ENCODE measurements at regions not wholly inside any gene's neighbourhood (a gene's known extent, or its start where the extent isn't known, plus 50 kb on each side); places are given as distances from the start of the nearest gene placed in this dataset.

- no peak for DNase-seq
Observed at GRCh38 chr9:95755421-95755730, 120.1 kb upstream of the ERCC6L2 start.

DNA sequence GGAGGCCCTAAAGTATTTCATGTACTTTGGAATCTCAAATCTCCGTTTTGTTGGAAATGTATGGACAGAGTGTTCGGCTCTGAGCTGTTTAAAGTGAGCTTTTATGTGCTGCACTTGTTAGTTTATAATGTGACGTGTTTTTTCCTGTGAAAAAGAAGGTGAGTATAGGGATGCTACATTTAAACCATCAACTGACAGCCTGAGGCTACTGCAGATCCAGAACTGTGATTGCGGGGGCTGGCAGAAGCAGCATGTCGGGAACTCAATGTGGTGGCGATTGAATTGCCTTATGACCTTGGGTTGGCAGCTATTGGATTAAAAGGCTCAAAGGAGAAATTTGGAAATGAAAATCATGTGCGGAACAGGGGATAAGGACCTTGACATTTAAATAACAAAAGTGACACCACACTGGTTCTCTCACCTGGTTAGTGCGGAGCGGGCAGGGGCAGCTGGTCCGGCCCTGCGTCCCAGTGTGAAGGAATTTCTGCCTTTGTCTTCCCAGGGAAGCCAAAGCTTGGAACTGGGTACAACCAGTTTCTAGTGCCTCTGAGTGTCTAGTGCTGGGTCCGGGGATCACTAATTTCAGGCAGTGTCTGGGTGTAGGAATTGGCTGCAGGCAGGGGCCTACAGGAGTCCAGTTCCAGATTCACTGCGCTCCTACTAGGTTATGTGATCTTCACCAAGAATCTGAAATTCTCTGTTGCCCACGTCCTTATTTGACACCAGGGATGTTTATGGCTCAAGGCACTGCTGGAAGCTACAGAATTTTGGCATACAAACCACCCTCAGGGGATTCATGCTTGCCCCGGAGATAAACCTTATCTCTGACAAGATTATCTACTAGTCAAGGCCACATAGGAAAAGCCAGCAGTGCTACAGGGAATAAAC, 120.7 kb upstream of the ERCC6L2 start:
- no peak for DNase-seq

DNA sequence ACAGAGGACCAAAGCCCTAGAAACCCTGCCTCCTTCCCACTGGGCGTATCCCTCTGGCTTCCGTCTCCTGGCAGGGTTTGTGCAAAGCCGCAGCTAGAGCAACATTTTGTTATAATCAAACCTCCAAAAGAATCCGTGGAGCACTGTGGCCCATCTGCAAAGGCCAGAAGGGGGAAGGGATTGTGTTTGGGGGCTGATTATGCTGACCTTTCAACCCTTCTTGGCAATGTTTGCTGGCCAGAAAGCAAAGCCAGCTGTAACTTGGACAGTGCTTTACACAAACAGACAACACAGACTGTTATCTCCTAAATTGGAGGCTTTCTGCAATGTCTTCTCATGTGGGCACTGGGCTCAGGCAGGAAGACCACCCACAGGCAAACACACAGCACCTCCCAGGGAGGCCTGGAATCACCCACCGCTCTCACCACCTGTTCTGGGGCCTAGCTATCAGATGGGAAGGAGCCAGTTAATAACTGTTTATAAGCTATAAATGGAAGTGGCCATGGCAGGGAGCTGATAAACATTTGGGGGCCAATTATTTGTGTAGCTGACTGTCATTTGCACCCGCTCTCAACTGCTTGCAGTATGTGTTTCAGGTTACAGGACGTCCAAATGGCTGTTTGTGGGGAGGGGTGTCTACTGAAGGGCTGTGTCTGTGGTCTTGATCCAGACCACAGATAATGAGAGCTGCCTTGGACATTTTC, 121.6 kb upstream of the ERCC6L2 start:
- DNase-seq = peak; percentile 93

GRCh38 chr9:95752129-95752731, 123.3 kb upstream of the ERCC6L2 start:
- no peak for DNase-seq

GRCh38 chr9:95751520-95751790, 124.0 kb upstream of the ERCC6L2 start:
- DNase-seq = no peak

DNA sequence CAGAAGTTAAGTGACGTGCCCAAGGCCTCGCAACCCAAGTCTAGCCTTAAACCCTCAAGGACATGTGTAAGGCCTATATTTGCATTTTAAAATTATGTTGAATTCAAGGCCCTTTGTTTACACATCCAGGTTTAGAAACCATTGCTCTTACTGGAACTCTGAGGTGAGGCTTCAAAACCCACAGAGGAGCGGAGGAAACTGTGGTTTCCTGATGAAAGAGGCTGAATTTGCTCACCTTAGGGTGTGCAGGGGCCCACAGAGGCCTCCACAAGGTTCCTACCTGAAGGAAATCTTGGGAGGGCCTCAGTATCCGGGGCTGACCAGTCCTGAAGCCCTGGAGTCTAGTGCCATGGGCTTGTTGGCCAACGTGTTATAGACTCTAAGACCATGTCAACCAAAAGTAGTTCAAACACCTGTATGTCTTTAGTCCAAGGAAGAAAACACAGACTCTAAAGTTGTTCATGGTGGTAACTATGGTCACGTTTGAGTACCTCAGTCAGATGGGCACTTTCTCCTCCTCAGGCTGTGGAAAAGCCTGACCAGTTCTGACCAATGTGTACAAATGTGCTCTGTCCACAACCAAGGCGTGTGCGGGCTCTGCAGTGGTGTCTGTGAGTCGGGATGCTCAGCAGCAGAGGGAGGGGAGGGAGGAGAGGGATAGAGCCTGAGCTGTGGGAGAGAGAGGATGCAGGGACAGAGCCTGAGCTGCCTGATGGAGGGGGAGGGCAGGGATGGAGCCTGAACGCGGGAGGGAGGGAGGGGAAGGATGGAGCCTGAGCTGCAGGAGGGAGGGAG, 124.6 kb upstream of the ERCC6L2 start:
- DNase-seq = no peak

DNA sequence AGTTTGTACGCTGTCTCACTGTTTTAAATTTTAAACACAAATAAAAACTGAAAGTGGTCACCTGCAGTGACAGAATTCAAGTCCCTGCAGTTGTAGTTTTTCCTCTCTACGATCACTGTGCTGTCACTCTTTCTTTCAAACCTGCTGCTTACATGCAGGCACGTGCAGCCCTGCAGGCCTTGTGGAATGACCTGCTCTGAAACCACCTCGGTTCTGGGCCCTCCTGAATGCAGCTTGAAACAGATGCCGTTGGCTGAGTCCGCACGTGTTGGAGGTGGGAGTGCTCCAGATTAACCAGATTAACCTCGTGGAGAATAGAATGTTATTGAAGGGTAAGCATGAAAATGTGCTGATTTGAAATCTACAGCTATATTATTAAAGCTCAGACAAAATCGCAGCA, 126.0 kb upstream of the ERCC6L2 start:
- DNase-seq = no peak

DNA sequence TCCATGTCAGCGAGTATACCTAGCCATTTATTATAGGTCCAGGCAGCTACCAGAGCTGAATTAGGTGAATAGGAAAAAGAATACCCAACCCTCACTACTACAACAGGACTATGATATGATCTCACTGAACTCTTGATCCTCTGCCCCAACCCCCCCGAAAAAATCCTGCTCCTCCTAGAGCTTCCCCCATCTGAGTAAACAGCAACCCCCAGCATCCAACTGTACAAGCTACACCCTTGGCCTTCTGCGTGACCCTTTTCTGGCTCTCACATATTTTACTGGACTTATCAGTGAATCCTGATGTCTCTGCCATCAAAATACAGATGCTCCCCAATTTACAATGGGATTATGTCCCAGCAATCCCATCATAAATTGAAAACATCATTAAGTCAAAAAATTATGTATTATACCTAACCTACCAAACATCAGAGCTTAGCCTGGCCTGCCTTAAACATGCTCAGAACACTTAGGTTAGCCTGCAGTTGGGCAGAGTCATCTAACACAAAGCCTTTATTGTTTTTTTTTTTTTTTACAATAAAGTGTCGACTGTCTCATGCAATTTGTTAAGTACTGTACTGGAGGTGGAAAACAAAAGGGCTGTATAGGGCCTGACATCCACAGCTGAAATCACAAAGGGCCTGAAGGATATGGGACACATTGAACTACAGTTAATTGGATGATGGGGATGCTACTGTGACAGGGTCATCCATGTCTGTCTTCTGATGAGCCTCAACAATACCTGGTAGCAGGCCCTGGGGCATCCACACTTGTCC, 128.9 kb upstream of the ERCC6L2 start:
- no peak for DNase-seq

DNA sequence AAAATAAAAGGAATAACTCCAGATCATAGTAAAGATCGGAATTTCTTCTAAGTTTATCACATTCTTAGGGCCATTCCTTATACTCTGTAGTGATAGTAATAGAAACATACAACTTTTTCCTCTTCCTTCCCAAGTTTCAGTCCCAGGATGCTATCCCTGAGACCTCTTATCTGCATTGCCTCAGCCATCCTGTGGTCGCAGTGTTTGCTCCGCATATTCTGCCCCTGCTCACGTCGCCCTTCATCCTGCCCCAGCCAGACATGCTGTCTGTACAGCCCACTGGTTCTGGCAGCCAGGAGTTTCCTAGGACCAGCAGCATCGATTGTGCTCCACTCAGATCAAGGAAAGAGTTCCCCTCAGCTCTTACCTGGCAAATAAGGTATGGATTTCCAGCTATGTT, 132.7 kb upstream of the ERCC6L2 start:
- DNase-seq = no peak

GRCh38 chr9:95741631-95742030, 133.9 kb upstream of the ERCC6L2 start:
- no peak for DNase-seq

DNA sequence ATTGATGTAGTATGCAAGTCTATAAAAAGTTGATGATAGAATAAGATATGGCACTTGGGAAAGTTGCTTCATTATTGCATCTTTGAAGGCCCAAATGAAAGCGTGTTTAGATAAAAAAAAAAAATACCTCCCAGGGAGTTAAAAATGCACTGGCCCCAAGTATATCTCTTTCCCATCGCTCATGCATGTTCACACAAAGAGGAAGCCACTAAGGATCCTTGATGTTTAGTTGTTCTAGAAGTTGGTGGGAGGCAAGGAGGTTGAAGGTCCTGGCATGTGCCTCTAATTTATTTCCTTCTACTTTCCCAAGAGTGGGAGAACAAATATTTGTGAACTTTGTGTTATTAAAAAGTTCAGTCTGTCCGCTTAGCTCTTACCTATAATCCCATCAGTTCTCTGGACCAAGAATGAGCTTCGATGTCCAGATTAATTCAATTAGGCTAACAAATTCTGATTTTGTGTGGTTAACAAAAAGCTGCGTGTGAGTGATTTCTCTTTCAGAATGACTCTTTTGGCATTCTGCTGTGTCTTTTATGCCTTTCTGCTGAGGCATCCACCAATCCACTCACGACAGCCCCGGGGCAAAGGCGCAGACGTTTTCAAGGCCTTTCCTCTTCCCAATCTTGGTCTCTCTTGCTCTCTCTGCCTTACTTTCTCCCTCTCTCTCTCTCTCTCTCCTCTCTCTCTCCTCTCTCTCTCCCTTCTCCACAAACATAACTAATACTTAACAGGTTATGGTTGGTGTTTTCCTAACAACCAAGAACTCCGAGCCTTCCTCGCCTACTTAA, 135.1 kb upstream of the ERCC6L2 start:
- DNase-seq = no peak

GRCh38 chr9:95738438-95738837, 137.1 kb upstream of the ERCC6L2 start:
- no peak for DNase-seq

GRCh38 chr9:95736891-95737522, 138.5 kb upstream of the ERCC6L2 start:
- peak; percentile 32 for DNase-seq

GRCh38 chr9:95736370-95736769, 139.1 kb upstream of the ERCC6L2 start:
- peak; percentile 5 for DNase-seq

GRCh38 chr9:95735701-95736100, 139.8 kb upstream of the ERCC6L2 start:
- no peak for DNase-seq

DNA sequence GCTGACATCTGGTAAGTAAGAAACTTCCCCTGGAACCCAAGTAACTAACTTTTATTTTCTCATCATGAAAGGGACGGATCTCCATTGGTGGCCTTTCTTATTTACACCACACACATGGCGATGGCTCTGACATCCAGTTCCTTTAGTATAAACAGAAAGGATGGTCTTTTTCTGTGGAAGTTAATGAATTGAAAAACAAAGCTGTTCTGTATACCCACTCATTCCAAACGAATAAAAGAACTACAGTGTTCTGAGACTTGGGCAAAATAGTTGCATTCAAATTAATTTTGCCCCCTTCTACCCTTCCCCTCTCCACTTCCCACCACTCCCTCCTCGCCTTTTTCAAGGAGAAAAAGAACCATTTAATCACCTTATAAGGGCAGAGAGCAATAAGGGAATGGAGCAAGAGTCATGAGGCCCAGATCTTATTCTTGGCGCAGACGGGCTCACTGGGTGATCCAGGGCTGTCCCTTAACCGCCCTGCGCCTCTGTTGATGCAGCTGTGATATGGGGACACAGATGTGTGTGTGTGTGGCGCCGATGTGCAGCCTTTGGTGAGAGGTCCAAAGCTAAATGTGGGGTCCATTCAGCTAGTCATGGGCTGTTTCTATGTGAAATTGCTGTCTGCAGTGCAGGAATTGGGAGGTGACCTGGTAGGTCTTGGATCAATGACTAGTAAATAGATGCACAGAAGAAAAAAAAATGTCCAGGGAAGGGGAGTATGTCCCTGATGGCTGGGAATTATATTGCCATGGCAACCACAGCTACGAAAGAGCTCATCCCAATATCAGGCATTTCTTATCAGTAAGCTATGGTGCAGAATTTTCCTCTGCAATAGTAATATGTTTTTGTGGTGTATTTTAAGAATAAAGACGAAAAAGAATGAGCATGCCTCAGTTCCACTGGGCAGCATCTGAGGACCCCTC, 141.5 kb upstream of the ERCC6L2 start:
- DNase-seq = no peak

DNA sequence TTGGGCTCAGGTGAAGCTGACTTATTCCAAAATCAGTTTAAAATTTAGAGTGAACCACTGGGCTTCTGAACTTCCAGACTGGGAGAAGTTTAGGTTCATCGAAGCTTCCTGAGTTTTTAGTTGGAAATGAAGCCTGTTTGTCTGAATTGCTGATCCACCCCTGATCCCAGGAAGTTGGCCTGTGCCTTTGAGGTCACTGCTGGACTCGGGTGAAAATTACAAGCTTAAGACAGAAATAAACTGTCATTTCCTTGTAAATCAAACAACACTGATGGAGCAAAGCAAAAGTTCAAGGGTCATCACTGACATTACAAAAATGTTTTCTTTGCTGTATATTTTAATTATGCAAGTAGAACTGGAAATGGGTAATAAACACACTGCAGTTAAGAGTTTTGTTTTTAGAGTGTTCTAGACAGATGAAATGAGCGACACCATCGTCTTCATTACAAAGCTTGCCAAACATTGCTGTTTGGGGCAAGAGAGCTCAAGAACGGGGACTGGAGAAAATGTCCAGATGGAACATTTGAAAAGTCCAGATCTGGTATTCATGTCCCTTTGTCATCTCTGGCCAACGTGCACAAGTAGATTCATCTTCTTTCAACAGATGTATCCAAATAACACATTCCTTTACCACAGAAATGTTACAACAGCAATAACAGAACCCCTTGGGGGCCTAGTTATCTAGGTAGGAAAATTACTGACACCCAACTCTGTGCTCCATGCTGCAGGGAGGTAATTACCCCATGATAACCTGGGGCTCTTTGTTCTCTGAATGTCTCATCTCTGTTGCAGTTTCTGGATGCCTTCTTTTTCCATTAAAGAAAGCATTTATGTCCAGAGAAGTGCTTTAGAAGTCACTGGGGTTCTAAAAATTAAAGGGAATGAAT, 142.4 kb upstream of the ERCC6L2 start:
- DNase-seq = no peak

GRCh38 chr9:95731876-95732275, 143.6 kb upstream of the ERCC6L2 start:
- no peak for DNase-seq
